SKM-1 (cell line): ENCODE measurements at regions not wholly inside any gene's neighbourhood (a gene's known extent, or its start where the extent isn't known, plus 50 kb on each side); places are given as distances from the start of the nearest gene placed in this dataset.

ENCODE experiments used
- DNase-seq: peaks from one replicate; lab custom pipeline; 2025; ENCODE audit not compliant: unreplicated experiment; lab: John Stamatoyannopoulos, UW

GRCh38 chr2:176709149-176709951, 440.1 kb downstream of the MTX2 start:
- no peak for DNase-seq

- no peak for DNase-seq
These were observed 440.7 kb downstream of the MTX2 start for GRCh38 chr2:176709991-176710390.

- DNase-seq = no peak
These were observed 441.5 kb downstream of the MTX2 start for GRCh38 chr2:176710657-176711186.

GRCh38 chr2:176725873-176726645, 456.8 kb downstream of the MTX2 start:
- no peak for DNase-seq

- no peak for DNase-seq
These were observed 458.5 kb downstream of the MTX2 start for GRCh38 chr2:176727696-176728095.

- no peak for DNase-seq
These were observed 460.7 kb downstream of the MTX2 start for GRCh38 chr2:176729706-176730569.

- no peak for DNase-seq
These were observed 463.5 kb downstream of the MTX2 start for GRCh38 chr2:176732780-176733179.

GRCh38 chr2:176733698-176734430, 464.6 kb downstream of the MTX2 start:
- no peak for DNase-seq

GRCh38 chr2:176734868-176735267, 465.6 kb downstream of the MTX2 start:
- no peak for DNase-seq

- no peak for DNase-seq
These were observed 470.3 kb upstream of the HNRNPA3 start for GRCh38 chr2:176742271-176742670.

GRCh38 chr2:176743671-176744070, 468.9 kb upstream of the HNRNPA3 start:
- no peak for DNase-seq

GRCh38 chr2:176744146-176744545, 468.4 kb upstream of the HNRNPA3 start:
- DNase-seq = no peak

- DNase-seq = no peak
These were observed 466.9 kb upstream of the HNRNPA3 start for GRCh38 chr2:176745543-176746200.

- no peak for DNase-seq
These were observed 466.2 kb upstream of the HNRNPA3 start for GRCh38 chr2:176746411-176746810.

GRCh38 chr2:176747506-176747905, 465.1 kb upstream of the HNRNPA3 start:
- DNase-seq = no peak

GRCh38 chr2:176747928-176748327, 464.7 kb upstream of the HNRNPA3 start:
- DNase-seq = no peak

GRCh38 chr2:176748662-176749061, 463.9 kb upstream of the HNRNPA3 start:
- DNase-seq = no peak

- no peak for DNase-seq
These were observed 461.0 kb upstream of the HNRNPA3 start for GRCh38 chr2:176751314-176752227.

GRCh38 chr2:176752295-176752694, 460.3 kb upstream of the HNRNPA3 start:
- no peak for DNase-seq
